HG03066 (cell line): ENCODE measurements at regions not wholly inside any gene's neighbourhood (a gene's known extent, or its start where the extent isn't known, plus 50 kb on each side); places are given as distances from the start of the nearest gene placed in this dataset.

Experiments used
- ATAC-seq: cut with Tn5 transposase; IDR thresholded peaks from one replicate; pipeline ENCODE4 v1.9.1; 2021; ENCODE audit warnings: low read depth; ENCODE audit not compliant: unreplicated experiment

DNA sequence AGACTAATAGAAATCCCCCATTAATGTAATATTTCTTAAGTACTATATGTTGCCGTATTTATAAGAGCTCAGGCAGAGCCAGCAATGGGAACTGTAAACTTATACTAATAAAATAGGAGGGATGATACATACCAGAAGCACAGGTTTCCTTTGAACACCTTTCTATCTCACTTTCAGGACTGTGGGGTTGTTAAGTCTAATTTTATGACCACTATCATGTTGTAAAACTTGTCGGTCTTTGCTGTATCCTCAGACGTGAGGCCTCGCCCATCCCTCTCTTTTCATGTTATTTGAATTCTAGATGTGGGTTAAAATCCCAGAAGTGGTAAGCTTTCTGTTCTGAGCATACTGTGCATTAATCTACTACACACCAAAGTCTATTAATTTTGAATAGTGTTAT, 1083.5 kb upstream of the TENM4 start:
- no peak for ATAC-seq

DNA sequence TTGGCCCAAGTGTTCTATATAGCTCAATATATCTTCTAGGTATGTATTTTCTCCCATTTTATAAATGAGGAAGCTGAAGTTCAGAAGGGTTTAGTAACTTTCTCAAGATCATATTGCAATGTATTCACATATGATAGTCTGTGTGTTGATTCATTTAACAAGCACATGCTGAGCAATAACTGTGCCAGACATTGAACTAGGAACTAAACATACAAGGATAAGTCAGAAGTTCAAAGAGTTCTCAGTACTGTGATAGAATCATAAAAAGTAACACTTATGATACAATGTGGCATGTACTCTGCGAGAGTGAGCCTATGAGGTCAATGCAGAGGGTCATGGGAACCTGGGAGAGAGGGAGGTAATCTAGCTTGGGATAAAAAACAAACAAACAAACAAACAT, 1082.2 kb upstream of the TENM4 start:
- ATAC-seq: no peak

DNA sequence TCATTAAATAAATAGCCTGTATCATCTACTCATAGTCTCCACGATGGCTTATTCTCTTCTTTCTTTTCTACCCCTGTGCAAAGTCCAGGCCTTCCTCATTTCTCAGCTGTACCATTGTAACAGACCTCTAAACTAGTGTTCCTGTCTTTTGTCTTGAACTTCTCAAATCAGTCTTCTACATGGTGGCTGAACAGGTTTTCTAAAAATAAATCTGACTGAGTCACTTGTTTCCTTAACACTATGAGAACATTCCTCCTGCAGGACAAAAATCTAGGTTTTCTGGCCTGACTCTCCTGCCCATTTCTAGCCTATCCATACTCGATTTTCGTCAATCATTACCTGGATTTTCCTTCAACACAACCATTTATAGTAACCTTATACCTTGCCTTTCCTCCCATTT, 1080.8 kb upstream of the TENM4 start:
- ATAC-seq: no peak

- ATAC-seq: no peak
Measured at GRCh38 chr11:80520507-80520887, 1079.7 kb upstream of the TENM4 start.

DNA sequence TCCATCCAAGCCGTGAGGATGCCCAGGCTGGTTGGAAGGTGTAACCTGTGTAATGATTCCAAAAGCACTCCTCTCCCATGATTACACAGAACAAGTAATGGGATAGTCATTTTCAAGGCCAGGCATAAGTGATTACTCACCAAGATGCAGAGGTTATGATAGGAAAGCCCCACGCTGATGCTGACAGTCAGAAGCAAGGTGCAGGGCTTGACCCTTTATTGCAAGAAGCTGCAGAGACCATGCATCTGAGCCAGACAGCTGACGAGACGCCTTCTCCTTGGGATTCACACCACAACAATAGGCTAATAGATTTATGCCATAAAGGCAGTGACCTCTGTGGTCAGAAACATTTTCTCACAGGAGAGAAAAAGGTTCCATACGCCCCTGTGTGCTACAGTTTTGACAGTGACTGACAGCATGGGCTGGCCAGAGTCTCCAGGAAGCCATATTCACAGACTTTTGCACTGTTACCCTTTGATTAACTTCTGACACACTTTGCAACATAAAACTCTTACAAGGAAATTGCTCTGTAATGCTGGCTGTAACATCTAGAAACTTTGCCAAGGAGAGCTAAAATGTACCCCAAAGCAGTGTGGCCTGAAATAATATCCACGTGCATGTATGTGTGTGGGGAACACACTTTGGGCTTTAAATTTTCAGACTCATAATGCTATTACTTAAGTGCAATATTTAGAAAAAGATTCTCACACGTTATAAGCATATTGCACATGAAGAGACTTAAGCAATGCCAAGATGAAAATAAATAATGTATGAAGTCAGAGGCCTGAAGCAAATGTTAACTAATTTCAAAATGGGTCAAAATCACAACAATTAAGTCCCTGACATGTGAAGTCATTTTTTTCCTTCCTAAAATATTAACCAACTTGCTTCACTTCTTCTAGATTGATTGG, 1079.0 kb upstream of the TENM4 start:
- ATAC-seq: no peak

DNA sequence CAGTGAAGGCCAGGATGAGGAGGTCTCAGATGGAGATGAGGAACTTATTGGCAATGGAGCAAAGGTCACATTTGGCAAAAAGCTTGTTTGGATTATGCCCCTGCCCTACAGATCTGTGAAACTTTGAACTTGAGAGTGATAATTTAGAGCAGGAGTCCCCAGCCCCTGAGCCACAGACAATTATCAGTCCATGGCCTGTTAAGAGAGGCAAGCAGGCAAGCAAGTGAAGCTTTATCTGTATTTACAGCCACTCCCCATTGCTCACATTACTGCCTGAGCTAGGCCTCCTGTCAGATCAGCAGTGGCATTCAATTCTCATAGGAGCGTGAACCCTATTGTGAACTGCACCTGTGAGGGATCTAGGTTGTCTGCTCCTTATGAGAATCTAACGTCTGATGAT, 1076.9 kb upstream of the TENM4 start:
- ATAC-seq: no peak

GRCh38 chr11:80515097-80515496, 1074.3 kb upstream of the TENM4 start:
- ATAC-seq: no peak

DNA sequence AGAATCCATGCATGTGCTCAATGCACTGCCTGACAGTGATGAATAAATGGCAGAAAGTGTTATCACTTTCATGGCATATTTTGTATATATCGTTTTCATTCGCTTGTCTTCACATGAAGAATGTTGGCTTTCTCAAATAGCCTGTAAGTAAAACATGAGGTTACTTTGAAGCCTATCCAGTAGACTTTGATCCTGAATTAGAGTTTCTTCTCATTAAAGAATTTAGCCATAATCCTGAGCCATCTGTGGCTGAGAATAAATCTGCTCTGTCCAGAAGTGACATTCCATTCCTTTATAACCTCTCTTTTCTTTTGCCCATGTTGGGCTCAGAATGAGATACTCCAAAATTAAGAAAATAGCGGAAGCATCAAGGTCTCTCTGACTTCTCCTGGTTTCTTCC, 1071.7 kb upstream of the TENM4 start:
- ATAC-seq: no peak

DNA sequence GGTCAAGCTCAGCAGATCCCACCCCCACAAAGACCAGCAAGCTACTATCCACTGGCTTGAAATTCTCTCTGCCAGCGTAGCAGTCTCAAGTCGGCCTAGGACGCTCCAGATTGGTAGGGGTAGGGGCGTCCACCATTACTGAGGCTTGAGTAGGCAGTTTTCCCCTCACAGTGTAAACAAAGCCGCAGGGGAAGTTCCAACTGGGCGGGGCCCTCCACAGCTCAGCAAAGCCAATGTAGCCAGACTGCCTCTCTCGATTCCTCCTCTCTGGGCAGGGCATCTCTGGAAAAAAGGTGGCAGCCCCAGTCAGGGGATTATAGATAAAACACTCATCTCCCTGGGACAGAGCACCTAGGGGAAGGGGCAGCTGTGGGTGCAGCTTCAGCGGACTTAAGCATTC, 1064.9 kb upstream of the TENM4 start:
- no peak for ATAC-seq

- no peak for ATAC-seq
Measured at GRCh38 chr11:80503990-80504389, 1063.2 kb upstream of the TENM4 start.

- no peak for ATAC-seq
Measured at GRCh38 chr11:80502511-80502910, 1061.7 kb upstream of the TENM4 start.

GRCh38 chr11:80495116-80495515, 1054.3 kb upstream of the TENM4 start:
- no peak for ATAC-seq

DNA sequence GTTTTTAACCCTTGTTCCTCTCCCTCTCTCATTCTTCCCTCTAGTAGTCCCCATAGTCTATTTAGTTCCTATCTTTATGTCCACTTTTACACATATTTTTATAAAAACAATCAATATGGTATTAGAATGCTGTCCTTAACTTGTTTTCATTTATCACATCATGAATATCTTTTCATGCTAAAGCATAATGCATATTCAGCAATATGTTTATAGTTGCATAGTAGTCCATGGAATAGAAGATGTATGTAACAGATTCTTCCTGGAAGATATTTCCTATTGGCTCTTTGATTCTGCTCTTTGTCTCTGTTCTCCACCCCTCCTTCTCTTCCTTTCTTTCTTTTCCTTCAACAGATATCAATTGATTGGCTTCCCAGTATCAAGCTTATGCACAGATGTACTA, 1047.1 kb upstream of the TENM4 start:
- no peak for ATAC-seq

DNA sequence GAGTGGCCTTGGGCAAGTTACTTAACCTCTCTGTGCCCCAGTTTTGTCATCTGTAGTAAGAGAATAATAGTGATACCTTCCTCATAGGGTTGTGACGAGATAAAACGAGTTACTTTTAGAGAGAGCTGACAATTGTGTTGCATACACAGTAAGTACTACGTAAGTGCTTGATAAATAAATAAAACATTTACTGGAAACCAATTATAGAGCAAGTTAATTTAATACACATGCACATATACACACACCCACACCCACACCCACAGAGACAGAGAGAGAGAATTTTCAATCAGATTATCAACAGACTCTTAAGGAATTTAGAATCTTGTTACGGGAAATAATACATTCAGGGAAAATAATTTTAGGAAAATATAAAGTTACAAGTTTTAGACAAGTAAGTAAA, 1045.8 kb upstream of the TENM4 start:
- no peak for ATAC-seq

DNA sequence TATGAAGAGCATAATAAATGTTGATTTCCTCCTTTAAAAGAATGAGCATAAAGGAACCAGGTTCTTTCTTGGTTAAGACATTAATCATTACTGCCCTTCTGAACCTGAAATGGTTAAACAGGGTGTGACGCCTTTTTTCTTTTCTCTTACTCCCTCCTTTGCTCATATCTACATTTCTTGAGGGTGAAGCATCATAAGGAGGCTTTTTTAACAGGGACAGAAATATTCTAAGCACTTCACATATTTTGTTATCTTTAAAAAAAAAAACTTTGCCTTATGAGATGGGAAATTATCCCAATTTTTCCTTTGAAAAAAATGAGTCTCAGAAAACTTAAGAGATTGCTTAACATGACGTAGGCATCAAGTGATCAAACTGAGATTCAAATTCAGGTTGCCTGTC, 1036.3 kb upstream of the TENM4 start:
- no peak for ATAC-seq

- peak; percentile 79 for ATAC-seq
Measured at GRCh38 chr11:80473562-80473961, 1032.7 kb upstream of the TENM4 start.

DNA sequence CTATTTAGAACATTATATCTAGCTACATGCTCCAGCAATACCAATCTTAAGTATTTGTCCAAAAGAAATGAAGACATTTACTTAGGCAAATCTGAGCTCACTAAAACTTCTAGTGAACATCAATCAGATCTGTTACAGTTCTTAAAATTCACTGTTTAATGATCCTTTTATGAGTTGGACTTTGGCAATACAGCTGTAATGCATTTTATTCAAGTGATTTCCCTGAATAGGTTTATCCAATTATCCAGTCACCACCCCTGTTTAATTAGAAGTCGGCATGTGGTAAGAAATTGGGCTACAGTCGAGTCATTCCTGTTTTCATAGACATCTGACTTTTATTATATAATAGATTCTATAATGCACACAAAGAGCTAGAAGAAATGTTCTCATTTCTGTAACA, 1029.0 kb upstream of the TENM4 start:
- no peak for ATAC-seq

DNA sequence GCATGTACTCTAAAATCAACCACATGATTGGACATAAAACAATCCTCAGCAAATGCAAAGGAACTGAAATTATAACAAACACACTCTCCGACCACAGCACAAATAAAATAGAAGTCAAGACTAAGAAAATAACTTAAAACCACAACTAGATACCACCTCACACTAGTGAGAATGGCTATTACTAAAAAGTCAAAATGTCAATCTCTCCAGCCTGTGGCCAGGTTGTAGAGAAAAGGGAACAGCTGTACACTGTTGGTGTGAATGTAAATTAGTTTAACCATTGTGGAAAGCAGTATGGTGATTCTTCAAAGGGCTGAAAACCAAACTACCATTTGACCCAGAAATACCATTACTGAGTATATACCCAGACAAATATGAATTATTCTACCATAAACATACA, 1025.7 kb upstream of the TENM4 start:
- no peak for ATAC-seq

DNA sequence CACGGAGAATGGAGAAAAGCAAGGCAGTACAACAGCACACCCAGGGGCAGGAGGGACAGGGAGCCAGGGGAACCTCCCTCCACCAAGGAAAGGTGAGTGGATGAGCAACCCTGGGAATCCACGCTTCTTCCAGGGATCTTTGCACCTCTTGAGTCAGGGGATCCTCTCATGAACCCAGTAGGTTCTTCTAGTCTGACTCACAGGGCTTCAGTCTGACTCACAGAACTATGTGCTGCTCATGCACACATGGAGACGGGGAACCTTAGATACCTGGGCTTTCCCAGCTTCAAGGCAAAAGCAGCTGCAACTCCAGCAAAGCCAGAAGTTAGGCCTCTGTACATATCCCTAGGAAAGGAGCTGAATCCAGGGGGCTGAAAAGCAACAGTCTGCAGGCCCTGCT, 1021.4 kb upstream of the TENM4 start:
- ATAC-seq: no peak

- no peak for ATAC-seq
Measured at GRCh38 chr11:80458376-80458775, 1017.5 kb upstream of the TENM4 start.

GRCh38 chr11:80457823-80458222, 1017.0 kb upstream of the TENM4 start:
- no peak for ATAC-seq

DNA sequence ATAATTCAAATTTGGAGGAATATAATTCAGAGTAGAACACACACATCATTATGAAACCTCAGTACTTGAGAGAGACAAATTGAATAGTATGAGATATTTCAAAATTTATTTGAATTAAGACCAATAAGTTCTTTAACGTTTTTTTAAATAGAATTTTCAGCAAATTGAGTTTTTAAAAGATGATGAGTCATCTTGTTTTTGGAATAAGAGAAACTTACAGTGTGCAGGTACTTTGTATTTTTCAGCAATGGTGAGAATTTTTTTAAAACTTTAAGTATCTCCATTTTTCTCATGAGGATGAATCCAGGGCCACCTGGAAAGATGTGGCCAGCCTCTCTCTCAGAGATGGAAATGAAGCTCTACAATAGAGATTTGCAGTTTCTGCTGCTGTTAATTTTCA, 1015.0 kb upstream of the TENM4 start:
- ATAC-seq: no peak

GRCh38 chr11:80451105-80451504, 1010.3 kb upstream of the TENM4 start:
- no peak for ATAC-seq
